ENCODE measurements at regions not wholly inside any gene's neighbourhood (a gene's known extent, or its start where the extent isn't known, plus 50 kb on each side); places are given as distances from the start of the nearest gene placed in this dataset.

- Mint-ChIP-seq H3K27ac (no peak overlapping the region), H3K4me3 (no peak overlapping the region), H3K27me3 (ENCODE audit: low read depth) (no peaks in the 10 kb centered on the region), H3K9me3 (no peaks in the 10 kb centered on the region), H3K4me1 (peaks cover 22 to 25% of the 10 kb centered on the region in 2 experiments), H3K36me3 (ENCODE audit: insufficient read depth in 1 of 3, low read depth in 3 of 3) (no peaks in the 10 kb centered on the region)
- Histone ChIP-seq H3K27me3 (ENCODE audit: insufficient read depth, low read length) (no peaks in the 10 kb centered on the region), H4K91ac (ENCODE audit: insufficient read length, low read depth, low read length) (no peak overlapping the region), H4K8ac (replicated peaks; ENCODE audit: insufficient read length, low read depth, low read length) (no peak overlapping the region), H4K20me1 (ENCODE audit: control insufficient read depth, insufficient read depth, insufficient read length) (no peaks in the 10 kb centered on the region), H3K4ac (ENCODE audit: low read depth, low read length) (no peak overlapping the region), H2BK12ac (ENCODE audit: insufficient read length, low read depth, low read length) (no peak overlapping the region), H2BK15ac (ENCODE audit: low read depth, low read length) (no peak overlapping the region), H4K5ac (ENCODE audit: insufficient read length, low read depth, low read length) (no peak overlapping the region), H3K18ac (ENCODE audit: insufficient read length, low read depth, low read length) (no peak overlapping the region), H3K79me2 (ENCODE audit: insufficient read depth, low read length) (no peaks in the 10 kb centered on the region), H2BK5ac (ENCODE audit: insufficient read length, low read length) (no peak overlapping the region), H3K56ac (ENCODE audit: insufficient read length, low read depth, low read length) (no peak overlapping the region), H3K9ac (ENCODE audit: extremely low read depth, insufficient read length, low read length) (no peak overlapping the region), H3K4me2 (ENCODE audit: insufficient read depth, insufficient read length, low read length) (no peak overlapping the region), H3K4me1 (ENCODE audit: insufficient read depth, low read length) (peaks cover 3% of the 10 kb centered on the region), H3K79me1 (ENCODE audit: insufficient read depth, low read depth, low read length, poor library complexity, severe bottlenecking) (no peaks in the 10 kb centered on the region), H3K27ac (ENCODE audit: insufficient read length, low read depth, low read length) (no peak overlapping the region), H3K14ac (ENCODE audit: insufficient read depth, low read length) (no peak overlapping the region), H2AK5ac (ENCODE audit: insufficient read length, low read length) (no peak overlapping the region), H3K23me2 (ENCODE audit: insufficient read length, low read depth, low read length, poor library complexity, severe bottlenecking) (no peaks in the 10 kb centered on the region), H3T11ph (ENCODE audit: low read length) (no peak overlapping the region), H2AFZ (ENCODE audit: low read length) (no peak overlapping the region), H2BK20ac (ENCODE audit: low read depth, low read length, poor library complexity, severe bottlenecking) (no peak overlapping the region), H2BK120ac (ENCODE audit: low read depth, low read length, poor library complexity, severe bottlenecking) (no peak overlapping the region), H3K23ac (ENCODE audit: insufficient read length, low read depth, low read length) (no peak overlapping the region), H3K9me3 (ENCODE audit: control insufficient read depth, low read depth, low read length) (no peaks in the 10 kb centered on the region)
- no CpG with 5 or more reads among the region's 2 CpGs for WGBS (ENCODE audit: extremely low coverage, insufficient read length, low lambda C conversion rate)
- no peak for DNase-seq
- TF ChIP-seq, protein P1, sequence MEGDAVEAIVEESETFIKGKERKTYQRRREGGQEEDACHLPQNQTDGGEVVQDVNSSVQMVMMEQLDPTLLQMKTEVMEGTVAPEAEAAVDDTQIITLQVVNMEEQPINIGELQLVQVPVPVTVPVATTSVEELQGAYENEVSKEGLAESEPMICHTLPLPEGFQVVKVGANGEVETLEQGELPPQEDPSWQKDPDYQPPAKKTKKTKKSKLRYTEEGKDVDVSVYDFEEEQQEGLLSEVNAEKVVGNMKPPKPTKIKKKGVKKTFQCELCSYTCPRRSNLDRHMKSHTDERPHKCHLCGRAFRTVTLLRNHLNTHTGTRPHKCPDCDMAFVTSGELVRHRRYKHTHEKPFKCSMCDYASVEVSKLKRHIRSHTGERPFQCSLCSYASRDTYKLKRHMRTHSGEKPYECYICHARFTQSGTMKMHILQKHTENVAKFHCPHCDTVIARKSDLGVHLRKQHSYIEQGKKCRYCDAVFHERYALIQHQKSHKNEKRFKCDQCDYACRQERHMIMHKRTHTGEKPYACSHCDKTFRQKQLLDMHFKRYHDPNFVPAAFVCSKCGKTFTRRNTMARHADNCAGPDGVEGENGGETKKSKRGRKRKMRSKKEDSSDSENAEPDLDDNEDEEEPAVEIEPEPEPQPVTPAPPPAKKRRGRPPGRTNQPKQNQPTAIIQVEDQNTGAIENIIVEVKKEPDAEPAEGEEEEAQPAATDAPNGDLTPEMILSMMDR (conservative IDR thresholded peaks at IDR 0.05), result no peak
Observed at GRCh38 chr1:243964915-243965314, 86.2 kb upstream of the ZBTB18 start.

Data from H9 (cell line).